Mesothelial cell of epicardium (in vitro differentiated cells): ENCODE measurements at regions not wholly inside any gene's neighbourhood (a gene's known extent, or its start where the extent isn't known, plus 50 kb on each side); places are given as distances from the start of the nearest gene placed in this dataset.

Experiments used
- DNase-seq, 2 experiments: peaks; one replicate each; pipeline ENCODE4 v3.0.0; 2021; ENCODE audit warnings: low spot score in 2 of 2; ENCODE audit not compliant: unreplicated experiment in 2 of 2
- H3K27ac Mint-ChIP-seq: 2 replicates; pipeline ENCODE4 v1.8.0; 2021; ENCODE audit warnings: mixed read lengths
- H3K27me3 Mint-ChIP-seq: 2 replicates; pipeline ENCODE4 v1.8.0; 2021; ENCODE audit warnings: low read depth, mixed read lengths
- H3K36me3 Mint-ChIP-seq: 2 replicates; pipeline ENCODE4 v1.8.0; 2021; ENCODE audit warnings: mixed read lengths
- H3K4me1 Mint-ChIP-seq: 2 replicates; pipeline ENCODE4 v1.8.0; 2021; ENCODE audit warnings: mixed read lengths
- H3K4me3 Mint-ChIP-seq: 2 replicates; pipeline ENCODE4 v1.8.0; 2021; ENCODE audit warnings: mild to moderate bottlenecking, moderate library complexity, mixed read lengths
- H3K9me3 Mint-ChIP-seq: 2 replicates; pipeline ENCODE4 v1.8.0; 2021; ENCODE audit warnings: mixed read lengths
- CTCF ChIP-seq: fragments of 200-600 bp; sonication (generic); IDR thresholded peaks from one replicate; pipeline ENCODE4 v1.5.0; 2021; ENCODE audit warnings: antibody characterized with exemption; ENCODE audit not compliant: unreplicated experiment

GRCh38 chr2:167697948-167698347, 549.4 kb downstream of the STK39 start:
- H3K4me1 Mint-ChIP-seq, result no peaks in the 10 kb centered on the region
- TF ChIP-seq CTCF, result no peak
- H3K36me3 Mint-ChIP-seq, result no peaks in the 10 kb centered on the region
- H3K4me3 Mint-ChIP-seq, result no peak overlapping the region
- no peaks in the 10 kb centered on the region for H3K27me3 Mint-ChIP-seq
- no peak overlapping the region for H3K27ac Mint-ChIP-seq
- peaks cover 4% of the 10 kb centered on the region for H3K9me3 Mint-ChIP-seq
- no peak for DNase-seq

- no peaks in the 10 kb centered on the region for H3K27me3 Mint-ChIP-seq
- TF ChIP-seq CTCF, result no peak
- H3K36me3 Mint-ChIP-seq, result no peaks in the 10 kb centered on the region
- H3K4me1 Mint-ChIP-seq, result no peaks in the 10 kb centered on the region
- H3K9me3 Mint-ChIP-seq, result peaks cover 4% of the 10 kb centered on the region
- DNase-seq, result no peak
- no peak overlapping the region for H3K27ac Mint-ChIP-seq
- no peak overlapping the region for H3K4me3 Mint-ChIP-seq
Observed at GRCh38 chr2:167697194-167697593, 550.2 kb downstream of the STK39 start.

- no peak for DNase-seq
- no peak overlapping the region for H3K27ac Mint-ChIP-seq
- TF ChIP-seq CTCF, result no peak
- H3K9me3 Mint-ChIP-seq, result peaks cover 9% of the 10 kb centered on the region
- H3K4me1 Mint-ChIP-seq, result no peaks in the 10 kb centered on the region
- H3K27me3 Mint-ChIP-seq, result no peaks in the 10 kb centered on the region
- no peaks in the 10 kb centered on the region for H3K36me3 Mint-ChIP-seq
- no peak overlapping the region for H3K4me3 Mint-ChIP-seq
Observed at GRCh38 chr2:167692936-167693335, 554.5 kb downstream of the STK39 start.

GRCh38 chr2:167692191-167692590, 555.2 kb downstream of the STK39 start:
- Mint-ChIP-seq H3K36me3 (no peaks in the 10 kb centered on the region), H3K4me1 (no peaks in the 10 kb centered on the region), H3K4me3 (no peak overlapping the region), H3K27me3 (no peaks in the 10 kb centered on the region), H3K9me3 (peaks cover 9% of the 10 kb centered on the region), H3K27ac (no peak overlapping the region)
- no peak for DNase-seq
- TF ChIP-seq CTCF, result no peak

GRCh38 chr2:167689444-167689843, 558.0 kb downstream of the STK39 start:
- Mint-ChIP-seq H3K4me3 (no peak overlapping the region), H3K9me3 (peaks cover 5% of the 10 kb centered on the region), H3K27ac (no peak overlapping the region), H3K27me3 (no peaks in the 10 kb centered on the region), H3K4me1 (no peaks in the 10 kb centered on the region), H3K36me3 (no peaks in the 10 kb centered on the region)
- TF ChIP-seq CTCF, result no peak
- no peak for DNase-seq

- Mint-ChIP-seq H3K27me3 (no peaks in the 10 kb centered on the region), H3K36me3 (no peaks in the 10 kb centered on the region), H3K4me1 (peaks cover 2% of the 10 kb centered on the region), H3K27ac (no peak overlapping the region), H3K4me3 (no peak overlapping the region), H3K9me3 (peaks cover 5% of the 10 kb centered on the region)
- no peak for TF ChIP-seq CTCF
- no peak for DNase-seq
Observed at GRCh38 chr2:167686691-167687090, 560.7 kb downstream of the STK39 start.
